Lung microvascular endothelial cell (primary cell): ENCODE measurements at regions not wholly inside any gene's neighbourhood (a gene's known extent, or its start where the extent isn't known, plus 50 kb on each side); places are given as distances from the start of the nearest gene placed in this dataset.
"Not testable (repeated sequence)": the region's sequence is repeated elsewhere in the genome, so short reads cannot be mapped to it uniquely, and the experiment has no call there.

Source experiments
- DNase-seq, 2 donors: peaks; one replicate each; pipeline versions ENCODE4 v3.0.0 to v3.0.0-alpha.2; 2010; ENCODE audit warnings: low read depth in 2 of 2

DNA sequence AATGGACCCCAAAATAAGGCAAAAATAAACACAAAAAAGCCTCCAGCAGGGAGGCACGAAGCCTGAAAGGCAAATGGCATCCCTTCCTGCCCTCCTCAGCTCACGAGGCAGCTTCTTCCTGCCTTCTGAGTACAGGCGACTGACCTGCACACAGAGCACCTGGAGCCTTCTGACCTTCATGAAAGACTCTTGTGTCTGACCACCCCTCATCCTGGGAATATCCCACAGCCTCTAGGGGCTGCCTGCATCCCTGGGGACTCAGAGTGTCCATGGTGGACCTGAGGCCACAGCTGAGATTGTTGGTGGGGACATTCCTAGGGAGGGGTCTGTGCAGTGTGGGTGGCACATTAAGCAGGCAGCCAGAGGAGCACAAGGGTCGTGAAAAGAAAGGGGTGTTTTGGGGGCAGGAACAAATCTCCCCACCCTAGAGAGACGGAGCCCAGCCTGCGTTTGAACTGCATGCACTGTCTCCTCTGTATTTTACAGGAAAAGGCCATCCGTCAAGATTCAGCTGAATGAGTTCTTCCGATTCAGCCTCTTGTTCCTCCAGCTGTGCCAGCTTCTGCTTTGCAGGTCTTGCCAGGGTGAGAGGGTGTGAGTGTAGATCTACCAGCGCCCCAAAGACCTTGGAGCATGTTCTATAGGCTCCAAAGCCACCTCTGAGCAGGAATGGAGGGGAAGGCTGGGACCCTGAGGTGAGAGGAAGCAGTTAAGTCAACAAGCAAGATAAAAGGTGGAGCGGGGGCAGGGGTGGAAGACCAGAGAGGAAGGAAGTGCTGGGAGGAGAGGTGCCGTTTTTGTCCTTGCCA lies 80.4 kb upstream of the MEF2A start:
- DNase-seq, result no peak

DNA sequence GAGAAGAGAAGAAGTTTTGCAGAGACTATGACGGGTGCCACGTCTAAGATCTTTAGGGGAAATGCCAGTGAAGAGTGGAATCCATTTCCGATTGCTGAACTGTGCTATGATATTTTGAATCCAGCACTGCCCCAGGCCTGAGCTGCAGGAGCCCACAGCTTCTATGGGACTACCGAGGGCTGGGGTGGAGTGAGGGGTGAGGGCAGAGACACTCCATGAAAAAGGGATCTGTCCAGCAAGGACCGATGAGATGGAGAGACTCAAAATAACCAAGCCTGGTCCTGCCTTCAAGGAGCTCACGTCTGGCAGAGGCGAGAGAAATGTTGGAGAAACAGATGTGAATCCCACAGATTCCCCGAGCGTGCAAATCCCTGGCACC lies 79.8 kb upstream of the MEF2A start:
- DNase-seq, result peak in 1 of 2 donors; percentile 14

DNA sequence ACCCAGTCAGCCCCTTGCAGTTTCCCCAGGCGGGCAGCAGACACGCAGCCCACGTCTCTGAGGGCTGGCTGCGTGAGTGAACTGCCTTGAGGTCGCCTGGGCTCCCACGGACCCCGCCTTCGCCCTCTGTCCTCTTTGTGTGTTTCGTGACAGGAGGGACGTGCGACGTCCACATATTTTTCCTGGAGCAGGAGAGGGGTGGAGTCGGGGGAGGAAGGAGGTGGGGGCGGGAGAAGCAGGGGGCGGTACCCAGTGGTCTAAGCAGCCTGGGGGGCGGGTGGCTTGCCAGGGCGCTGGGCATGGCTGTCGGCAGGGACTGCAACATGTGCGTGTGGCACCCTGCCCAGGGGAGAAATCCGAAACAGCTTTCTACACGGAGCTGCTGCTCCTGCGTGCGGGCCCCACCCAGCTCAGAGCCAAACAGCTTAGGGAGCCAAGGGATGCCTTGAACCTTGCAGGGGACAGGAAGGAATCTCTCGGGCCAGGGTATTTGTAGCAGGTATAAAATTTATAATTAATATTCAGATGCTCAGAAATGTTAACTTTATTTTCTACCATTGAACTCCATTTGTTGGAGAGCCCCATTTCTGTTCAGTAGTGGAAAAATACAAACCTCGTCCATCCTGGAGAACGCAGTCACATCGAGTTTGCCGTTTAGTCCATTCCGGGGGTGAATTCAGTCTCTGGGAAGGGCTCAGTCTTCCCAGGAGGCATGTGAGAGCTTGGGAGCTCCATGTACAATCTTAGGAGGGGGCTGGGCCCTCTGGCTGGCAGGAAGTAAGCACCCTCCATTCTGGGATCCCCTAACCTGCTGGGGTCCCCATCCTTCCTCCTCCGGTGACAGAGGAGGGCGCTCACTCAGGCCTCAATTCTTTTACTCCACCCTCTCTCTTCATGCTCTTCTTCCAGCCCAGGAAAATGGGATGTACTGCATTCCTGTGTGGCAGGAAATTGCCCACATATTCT lies 79.1 kb upstream of the MEF2A start:
- DNase-seq, result peak; percentile 39 to 69

DNA sequence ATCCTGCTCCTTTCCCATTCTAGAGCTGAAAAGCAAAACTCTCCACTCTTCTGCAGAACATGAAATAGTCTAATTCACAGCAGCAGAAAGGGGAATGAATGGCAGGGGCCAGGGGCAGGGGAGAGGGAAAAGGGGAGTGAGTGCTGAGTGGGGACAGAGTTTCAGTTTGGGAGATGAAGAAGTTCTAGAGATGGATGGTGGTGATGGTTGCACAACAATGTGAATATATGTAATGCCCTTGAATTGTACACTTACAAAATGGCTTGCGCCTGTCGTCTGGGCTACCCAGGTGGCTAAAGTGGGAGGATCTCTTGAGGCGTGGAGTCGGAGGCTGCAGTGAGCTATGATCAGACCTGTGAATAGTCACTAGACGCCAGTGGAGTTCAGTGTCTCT lies 78.5 kb upstream of the MEF2A start:
- DNase-seq, result no peak

DNA sequence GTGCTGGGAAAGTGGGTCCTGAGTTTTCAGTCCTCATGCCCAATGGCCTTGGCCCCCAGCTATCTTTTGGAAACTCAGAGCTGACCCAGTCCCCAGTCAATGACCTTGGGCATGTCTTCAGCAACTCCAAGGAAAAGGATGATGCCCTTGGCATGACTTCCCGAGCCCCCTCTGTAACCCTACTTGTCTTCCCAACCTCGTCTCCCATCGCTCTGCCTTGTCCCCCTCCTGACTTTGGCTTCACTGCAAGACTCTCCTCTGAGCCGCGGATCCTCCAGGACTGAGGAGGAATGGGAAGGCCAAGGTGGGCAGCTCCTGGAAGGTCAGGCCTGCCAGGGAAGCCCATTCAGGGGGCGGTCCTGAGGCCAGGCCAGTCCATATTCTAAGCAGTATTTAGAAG lies 73.5 kb upstream of the MEF2A start:
- no peak for DNase-seq

DNA sequence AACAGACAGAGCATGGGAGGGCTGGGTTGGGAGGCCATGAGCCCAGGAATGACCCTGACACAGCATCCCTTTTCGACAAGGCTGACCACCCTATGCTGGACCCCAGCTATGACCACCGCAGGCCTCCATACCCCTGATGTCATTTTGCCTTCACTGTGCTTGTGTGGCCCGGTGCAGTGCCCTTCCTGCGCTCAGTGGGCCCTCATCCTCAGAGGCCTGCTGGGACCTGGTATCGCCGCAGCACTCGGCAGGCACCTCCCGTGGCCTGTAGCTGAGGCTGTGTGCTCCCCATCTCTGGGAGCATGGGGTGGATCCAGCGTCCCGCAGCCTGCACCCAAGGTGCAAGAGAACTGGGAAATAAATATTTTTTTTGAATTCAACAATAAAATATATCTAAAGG lies 73.1 kb upstream of the MEF2A start:
- DNase-seq, result no peak

DNA sequence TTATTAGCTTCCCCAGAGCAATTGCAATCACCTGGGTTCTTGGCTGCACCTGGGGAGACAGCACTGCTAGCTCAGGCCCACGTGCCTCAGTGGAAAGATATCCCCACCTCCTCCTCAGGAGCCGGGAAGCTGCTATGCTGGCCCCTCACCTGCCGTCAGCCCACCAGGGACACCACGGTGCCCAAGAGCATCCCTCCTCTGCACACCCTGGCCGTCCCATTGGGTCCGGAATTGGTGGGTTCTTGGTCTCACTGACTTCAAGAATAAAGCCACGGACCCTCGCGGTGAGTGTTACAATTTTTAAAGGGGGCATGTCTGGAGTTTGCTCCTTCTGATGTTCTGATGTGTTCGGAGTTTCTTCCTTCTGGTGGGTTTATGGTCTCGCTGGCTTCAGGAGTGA lies 72.3 kb upstream of the MEF2A start:
- DNase-seq, result no peak

DNA sequence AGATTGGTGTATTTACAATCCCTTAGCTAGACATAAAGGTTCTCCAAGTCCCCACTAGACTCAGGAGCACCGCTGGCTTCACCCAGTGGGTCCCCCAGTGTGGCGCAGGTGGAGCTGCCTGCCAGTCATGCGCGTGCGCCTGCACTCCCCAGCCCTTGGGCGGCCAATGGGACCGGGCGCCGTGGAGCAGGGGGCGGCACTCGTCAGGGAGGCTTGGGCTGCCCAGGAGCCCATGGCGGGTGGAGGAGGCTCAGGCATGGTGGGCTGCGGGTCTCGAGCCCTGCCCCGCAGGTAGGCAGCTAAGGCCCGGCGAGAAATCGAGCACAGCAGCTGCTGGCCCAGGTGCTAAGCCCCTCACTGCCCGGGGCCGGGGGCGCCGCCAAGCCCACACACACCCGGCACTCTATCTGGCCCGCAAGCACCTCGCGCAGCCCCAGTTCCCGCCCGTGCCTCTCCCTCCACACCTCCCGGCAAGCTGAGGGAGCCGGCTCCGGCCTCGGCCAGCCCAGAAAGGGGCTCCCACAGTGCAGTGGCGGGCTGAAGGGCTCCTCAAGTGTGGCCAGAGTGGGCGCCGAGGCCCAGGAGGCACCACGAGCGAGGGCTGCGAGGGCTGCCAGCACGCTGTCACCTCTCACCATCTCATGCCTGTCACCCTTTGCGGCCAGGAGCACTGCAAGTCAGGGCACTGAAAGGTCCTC lies 71.1 kb upstream of the MEF2A start:
- not testable (repeated sequence) for DNase-seq

DNA sequence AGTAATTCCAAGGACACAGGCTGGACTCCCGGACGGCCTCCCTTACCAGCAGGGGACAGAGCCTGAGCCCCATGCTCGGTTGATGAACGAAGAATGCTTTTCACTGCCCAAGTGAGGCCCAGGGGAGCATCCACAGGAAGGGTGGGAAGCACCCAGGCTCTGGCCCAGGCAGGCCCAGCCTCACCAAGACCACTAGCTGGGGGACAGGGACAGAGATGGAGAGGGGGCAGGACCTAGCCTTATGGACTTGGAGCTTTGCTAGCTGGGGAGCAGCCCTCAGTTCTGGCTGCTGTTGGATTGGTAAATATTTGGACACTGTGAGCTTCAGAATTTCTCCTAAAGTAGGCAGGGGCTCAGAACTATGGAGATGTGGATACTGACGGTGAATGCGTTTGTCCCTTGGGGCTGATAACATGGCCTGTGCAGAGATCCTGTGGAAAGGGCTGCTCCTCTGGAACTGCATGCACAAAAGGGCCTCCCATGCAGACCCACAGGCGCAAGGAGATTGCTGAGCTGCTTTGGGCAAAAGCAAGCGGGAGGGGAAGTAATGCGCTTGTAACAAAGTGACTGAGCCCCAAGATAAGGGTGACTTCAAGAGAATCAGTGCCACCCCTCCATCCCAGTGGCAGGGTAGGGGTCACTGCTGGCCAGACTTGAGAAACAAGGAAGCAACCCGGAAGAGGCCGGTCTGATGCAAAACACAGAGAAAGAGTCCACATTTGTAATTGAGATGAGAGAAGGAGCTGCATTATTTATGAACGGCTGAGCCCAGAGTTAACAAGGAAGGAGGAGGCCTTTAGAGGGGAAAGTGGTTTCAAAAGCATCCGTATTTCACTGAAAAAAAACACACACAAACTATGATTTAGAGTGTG lies 70.1 kb upstream of the MEF2A start:
- no peak for DNase-seq

DNA sequence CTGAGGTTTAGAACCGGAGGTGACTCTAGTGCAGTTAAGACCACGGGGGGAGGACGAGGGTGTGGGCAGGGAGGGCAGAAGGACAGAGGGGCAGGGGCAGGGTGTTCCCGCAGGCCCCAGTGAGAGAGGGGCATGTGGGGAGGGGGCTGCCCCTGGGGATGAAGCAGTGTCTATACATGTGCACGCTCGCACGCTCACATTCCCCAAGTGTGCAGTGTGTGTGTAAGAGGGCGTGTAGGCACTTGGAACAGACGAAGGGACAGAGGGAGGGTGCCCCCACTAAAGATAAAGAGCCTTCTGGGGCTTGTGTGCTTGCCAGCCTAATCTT lies 69.5 kb upstream of the MEF2A start:
- no peak for DNase-seq

DNA sequence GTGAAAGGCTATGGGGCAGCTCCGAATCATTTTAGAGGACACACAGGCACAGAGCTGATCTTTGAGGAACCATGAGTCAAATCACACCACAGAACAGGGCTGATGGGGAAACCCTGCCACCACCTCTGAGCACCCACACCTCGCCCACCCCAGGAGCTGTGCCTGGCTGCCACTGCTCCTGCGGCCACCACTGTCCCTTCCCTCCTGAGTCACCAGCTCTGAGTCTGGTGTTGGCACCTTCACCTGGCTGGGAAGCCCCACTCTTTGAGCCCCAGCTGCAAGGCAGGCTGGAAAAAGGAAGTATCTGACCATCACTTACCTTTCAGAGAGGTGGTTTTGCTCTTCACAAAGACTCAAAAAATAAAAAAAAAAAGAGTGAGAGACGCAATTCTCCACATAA lies 63.6 kb upstream of the MEF2A start:
- no peak for DNase-seq

DNA sequence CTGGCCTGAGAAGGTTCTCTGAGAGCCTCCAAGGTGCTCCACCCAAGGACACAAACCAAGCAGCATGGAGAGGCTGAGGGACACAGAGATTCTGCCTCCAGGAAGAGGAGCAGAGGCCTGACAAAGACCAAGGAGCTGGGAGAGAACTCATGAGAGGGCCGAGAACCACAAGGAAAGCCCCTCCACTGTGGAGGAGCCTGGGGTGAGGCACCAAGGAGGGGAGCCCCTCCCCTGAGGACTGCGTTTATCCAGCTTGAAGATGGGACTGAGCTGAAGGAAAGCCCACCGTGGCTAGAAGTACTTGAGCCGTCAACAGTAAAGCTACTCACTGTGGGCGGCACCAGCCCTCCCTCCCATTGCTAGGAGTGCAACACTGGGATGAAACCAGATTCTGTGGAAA lies 63.1 kb upstream of the MEF2A start:
- DNase-seq, result no peak

DNA sequence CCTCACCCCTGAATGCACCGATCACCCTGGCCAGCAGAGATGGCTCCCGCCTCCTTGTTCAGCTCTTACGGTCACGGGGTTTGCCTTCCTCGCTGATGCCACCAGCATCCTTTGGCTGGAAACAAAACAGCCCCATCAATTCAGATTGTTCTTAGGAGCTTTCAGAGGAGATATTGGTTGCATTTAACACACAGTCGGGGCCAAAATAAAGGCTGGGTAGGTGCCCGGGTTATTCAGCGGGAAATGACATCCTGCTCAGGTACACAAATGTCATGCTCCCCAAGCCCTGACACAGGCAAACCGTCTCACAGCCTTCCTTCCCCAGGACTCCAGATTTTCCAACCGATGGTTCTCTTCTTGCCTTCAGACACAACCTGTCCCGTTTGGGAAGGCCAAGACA lies 62.4 kb upstream of the MEF2A start:
- no peak for DNase-seq

DNA sequence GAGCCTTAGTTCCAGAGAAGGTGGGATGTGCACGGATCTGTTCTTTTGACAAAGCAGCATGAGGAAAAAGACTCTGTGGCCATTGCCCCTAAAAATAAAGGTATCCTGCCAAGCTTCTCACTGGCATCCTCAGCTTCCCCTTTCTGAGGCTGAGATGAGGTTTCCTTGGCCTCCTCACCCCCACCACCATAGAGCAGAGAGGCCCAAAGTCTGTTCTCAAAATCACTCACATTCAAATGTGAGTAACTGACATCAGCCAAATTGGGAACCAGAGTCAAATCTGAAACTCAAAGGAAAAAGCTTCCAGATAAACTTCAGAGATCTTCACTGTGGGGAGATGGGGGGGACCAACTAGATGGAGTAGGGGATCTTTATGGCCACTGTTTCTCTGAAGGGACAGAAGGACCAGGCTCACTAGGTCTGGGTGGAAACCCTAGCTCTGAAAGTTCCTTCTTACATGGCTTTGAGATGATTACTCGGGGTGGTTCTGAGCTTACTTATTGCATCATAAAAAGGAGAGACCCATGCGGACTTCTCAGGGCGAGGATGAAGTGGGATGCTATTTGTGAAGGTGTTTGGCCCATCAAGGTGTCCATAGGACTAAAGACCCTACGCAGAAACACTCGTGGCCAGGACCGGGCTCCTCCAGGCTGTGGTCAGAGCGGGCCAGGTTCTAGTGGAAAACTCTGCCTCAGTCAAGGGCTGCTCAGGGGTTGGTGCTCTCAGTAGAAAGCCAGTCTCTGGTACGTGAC lies 61.5 kb upstream of the MEF2A start:
- no peak for DNase-seq

DNA sequence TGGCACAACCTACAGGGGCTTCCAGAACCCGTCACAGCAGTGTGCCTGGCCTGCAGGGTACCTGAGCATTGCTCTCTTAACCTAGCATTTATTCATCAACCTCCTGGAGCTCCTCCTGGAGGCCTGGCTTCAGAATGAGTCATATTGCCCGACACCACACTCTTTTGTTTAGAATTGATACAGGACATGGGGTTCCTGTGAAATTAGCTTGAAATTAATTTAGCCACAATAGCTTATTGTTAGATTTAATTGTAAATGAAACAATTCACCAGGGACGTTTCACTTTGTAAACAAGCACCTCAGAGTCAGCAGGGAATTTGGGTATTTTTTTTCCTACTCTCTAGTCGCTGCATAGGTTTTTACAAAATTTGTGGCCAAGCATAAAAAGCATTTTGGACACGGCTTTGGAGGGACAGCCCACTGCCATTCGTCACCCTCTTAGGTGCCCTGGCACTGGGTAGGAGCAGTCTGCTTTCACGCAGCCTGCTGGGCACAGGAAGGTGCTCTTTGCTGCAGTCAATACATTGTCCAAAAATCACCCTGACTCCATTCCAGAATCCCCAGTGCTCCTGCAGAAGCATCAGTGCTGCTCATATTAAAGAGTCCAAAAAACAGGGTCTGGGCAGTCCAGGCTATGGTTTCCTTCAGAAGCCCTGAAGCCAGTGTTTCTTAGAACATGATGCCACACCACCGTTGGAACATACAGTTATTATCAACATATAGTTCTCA lies 60.8 kb upstream of the MEF2A start:
- DNase-seq, result peak; percentile 48 to 51

DNA sequence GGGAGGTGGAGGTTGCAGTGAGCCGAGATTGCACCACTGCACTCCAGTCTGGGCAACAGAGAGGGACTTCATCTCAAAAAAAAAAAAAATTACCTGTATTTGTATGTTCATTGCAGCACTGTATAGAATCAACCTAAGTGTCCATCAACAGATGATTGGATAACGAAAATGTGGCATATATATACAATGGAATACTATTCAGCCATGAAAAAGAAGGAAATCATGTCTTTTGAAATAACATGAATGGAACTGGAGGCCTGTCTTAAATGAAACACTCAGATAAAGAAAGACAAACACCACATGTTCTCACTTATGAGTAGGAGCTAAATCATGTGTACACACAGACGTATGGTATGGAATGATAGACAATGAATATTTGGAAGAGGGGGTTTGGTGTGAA lies 59.4 kb upstream of the MEF2A start:
- no peak for DNase-seq

DNA sequence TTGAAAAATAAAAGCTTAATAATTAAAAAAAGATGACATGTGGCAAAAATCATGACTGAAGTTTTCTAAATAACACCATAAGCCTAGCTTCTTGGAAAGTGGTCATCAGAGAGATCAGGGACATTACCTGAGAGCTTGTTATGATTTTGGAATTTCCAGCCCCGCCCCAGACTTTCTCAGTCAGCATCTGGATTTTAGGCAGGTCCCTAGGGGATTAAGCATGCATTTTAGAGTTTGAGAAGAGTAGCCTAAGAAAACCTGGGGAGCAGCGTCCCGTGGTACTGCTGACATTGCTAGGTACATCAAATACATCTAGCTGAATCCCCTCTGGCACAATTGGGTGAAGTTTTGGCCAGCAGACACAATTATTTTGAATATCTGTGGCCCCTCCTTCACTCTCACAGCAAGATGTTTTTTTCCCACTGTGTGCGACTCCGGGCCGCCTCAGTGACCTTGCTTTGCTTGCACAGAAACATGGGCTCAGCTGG lies 58.7 kb upstream of the MEF2A start:
- DNase-seq, result no peak

DNA sequence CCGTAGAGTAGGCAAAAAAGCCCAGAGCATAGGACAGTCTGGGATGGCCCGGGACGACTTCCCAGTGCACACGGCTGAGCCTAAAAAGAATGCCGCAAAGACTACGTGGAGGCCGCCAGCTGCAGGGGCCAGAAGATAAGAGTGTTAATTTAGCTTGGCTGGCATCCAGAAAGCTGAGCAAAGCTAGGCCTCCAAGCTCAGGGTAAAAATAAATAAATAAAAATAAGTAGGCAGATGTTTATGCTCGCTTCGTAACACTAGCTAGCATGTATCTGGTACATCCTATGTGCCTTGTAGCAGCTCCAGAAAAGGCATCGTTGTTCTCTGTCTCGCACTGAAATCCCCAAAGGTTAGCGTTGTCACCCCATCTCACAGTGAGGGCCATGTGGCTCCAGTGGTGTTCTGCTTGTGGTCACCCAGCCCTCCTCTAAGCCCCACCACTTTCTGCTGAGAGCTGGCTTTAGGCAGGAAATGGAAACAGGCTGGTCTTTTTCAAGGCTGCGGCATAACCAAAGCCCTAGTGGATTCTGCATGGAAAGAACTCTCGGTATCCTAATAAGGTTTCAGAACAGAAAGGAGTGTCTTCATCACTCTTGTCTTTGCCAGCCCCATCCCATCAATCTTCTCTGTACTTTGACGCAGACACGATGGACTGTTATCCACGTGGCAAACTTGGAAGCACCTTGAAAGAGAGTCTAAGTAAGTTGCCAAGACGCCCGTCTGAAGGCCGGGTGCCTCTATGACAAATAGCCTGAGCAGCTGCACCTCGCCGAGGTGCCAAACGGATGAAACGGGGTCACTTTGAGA lies 58.1 kb upstream of the MEF2A start:
- peak; percentile 36 to 67 for DNase-seq

DNA sequence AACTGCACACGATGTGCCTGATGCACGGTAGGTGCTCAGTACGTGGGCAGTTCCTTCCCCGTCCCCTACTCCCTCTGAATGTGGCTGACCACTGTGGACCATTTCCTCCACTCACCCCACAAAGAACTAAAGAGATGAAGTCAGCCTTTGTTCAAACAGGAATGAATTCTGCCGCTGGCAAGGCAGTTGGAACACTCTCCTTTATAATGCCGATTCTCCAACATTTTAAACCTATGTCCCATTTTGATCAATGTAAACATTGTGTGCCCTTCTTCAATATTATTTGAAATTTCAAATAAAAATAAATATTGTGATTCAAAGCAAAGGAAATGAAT lies 57.5 kb upstream of the MEF2A start:
- DNase-seq, result no peak
